ENCODE measurements at regions not wholly inside any gene's neighbourhood (a gene's known extent, or its start where the extent isn't known, plus 50 kb on each side); places are given as distances from the start of the nearest gene placed in this dataset.

DNA sequence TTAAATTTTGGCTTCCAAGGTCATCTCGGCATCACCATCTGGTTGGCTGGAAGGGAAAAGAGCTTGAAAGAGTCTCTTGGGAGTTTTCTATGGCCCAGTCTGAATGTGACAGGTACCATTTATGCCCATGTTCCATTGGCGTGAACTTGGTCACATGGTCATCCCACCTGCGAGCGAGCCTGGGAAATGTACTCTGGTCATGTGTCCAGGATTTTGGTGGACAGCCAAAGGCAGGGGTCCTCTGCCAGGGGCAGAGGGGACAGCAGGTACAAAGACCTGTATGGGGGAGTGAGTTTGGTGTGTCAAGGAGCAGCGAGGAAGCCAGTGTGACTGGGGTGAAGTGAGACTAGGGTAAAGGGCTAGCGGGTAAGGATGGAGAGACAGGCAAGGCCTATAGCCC, 112.6 kb downstream of the CDC5L start:
- no peaks in the 10 kb centered on the region for H3K36me3 ChIP-seq
- intact Hi-C loops (cut with DNase I), result no loop called here
- H3K4me1 ChIP-seq, result no peaks in the 10 kb centered on the region
- no peaks in the 10 kb centered on the region for H3K9me3 ChIP-seq
- H3K27ac ChIP-seq, result no peak overlapping the region
- H3K27me3 ChIP-seq, result no peaks in the 10 kb centered on the region
- TF ChIP-seq POLR2A (IDR thresholded peaks at IDR 0.05) (no peak), POLR2AphosphoS5 (IDR thresholded peaks at IDR 0.05; ENCODE audit: insufficient read depth in 1 of 2, low read depth in 1 of 2) (no peak)
- TF ChIP-seq, protein P1, sequence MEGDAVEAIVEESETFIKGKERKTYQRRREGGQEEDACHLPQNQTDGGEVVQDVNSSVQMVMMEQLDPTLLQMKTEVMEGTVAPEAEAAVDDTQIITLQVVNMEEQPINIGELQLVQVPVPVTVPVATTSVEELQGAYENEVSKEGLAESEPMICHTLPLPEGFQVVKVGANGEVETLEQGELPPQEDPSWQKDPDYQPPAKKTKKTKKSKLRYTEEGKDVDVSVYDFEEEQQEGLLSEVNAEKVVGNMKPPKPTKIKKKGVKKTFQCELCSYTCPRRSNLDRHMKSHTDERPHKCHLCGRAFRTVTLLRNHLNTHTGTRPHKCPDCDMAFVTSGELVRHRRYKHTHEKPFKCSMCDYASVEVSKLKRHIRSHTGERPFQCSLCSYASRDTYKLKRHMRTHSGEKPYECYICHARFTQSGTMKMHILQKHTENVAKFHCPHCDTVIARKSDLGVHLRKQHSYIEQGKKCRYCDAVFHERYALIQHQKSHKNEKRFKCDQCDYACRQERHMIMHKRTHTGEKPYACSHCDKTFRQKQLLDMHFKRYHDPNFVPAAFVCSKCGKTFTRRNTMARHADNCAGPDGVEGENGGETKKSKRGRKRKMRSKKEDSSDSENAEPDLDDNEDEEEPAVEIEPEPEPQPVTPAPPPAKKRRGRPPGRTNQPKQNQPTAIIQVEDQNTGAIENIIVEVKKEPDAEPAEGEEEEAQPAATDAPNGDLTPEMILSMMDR (IDR thresholded peaks at IDR 0.05), result no peak
- H3K4me3 ChIP-seq, result no peak overlapping the region
- peak; percentile 64 to 67 for DNase-seq (ENCODE audit: extremely low spot score in 2 of 2)

DNA sequence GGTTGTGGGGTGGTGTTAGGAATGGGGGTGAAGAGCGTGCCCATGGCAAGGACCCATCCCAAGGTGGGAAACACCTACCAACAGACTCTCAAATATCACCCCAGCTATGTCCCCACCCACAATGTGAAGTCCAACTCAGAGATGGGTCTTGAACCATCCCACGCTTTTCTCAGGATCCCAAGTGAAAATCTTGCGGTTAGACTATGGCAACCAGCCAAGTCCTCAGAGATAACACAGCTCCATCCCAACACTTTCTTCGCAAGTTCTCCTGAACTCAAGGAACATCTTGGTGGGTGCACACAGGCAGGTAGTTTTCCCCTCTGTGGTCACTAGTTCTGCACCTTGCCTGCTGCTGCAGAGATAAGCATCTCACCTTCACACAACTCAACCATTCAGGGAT, 116.0 kb downstream of the CDC5L start:
- TF ChIP-seq POLR2A (IDR thresholded peaks at IDR 0.05), result no peak
- TF ChIP-seq POLR2AphosphoS5 (IDR thresholded peaks at IDR 0.05; ENCODE audit: insufficient read depth in 1 of 2, low read depth in 1 of 2), result no peak
- TF ChIP-seq, protein P1 (IDR thresholded peaks at IDR 0.05), result no peak
- Histone ChIP-seq H3K27me3 (no peaks in the 10 kb centered on the region), H3K9me3 (no peaks in the 10 kb centered on the region), H3K27ac (no peak overlapping the region), H3K36me3 (no peaks in the 10 kb centered on the region), H3K4me3 (no peak overlapping the region), H3K4me1 (no peaks in the 10 kb centered on the region)
- intact Hi-C loops (cut with DNase I), result no loop called here
- peak in 1 of 2 donors; percentile 34 for DNase-seq (ENCODE audit: extremely low spot score in 2 of 2)

DNA sequence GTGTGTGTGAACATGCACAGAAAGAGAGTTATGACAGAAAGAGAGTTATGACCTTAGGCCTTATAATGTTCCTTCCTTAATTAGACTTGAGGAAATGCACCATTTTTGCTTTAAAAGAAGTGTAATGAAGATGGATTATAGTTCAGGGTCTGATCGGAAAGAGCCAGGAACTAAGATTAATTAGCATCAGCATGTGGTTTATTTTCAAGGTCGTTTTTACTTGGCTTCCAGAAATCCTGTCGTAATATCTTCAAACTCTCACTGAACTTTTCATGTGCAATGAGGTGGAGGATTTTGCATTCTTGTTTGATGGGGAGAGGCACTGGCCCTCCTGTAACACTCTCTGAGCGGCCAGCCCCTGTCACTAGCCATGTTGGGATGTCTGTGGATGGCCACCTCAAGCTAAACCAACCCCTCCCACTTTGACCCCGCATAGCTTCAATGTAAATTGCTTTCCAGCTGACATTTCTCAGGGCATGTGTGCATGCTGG, 116.8 kb downstream of the CDC5L start:
- peak in 1 of 2 donors; percentile 67 for DNase-seq (ENCODE audit: extremely low spot score in 2 of 2)
- Histone ChIP-seq H3K27me3 (no peaks in the 10 kb centered on the region), H3K36me3 (no peaks in the 10 kb centered on the region), H3K4me1 (no peaks in the 10 kb centered on the region), H3K27ac (no peak overlapping the region), H3K4me3 (no peak overlapping the region), H3K9me3 (no peaks in the 10 kb centered on the region)
- TF ChIP-seq POLR2AphosphoS5 (IDR thresholded peaks at IDR 0.05; ENCODE audit: insufficient read depth in 1 of 2, low read depth in 1 of 2) (no peak), POLR2A (IDR thresholded peaks at IDR 0.05) (no peak)
- TF ChIP-seq, protein P1 (IDR thresholded peaks at IDR 0.05), result no peak
- intact Hi-C loops (cut with DNase I), result no loop called here

- H3K9me3 ChIP-seq, result no peaks in the 10 kb centered on the region
- no peak overlapping the region for H3K4me3 ChIP-seq
- DNase-seq (ENCODE audit: extremely low spot score in 2 of 2), result peak; percentile 69 to 72
- H3K4me1 ChIP-seq, result no peaks in the 10 kb centered on the region
- no peak overlapping the region for H3K27ac ChIP-seq
- intact Hi-C loops (cut with DNase I), result no loop called here
- TF ChIP-seq, protein P1 (IDR thresholded peaks at IDR 0.05), result no peak
- TF ChIP-seq POLR2AphosphoS5 (IDR thresholded peaks at IDR 0.05; ENCODE audit: insufficient read depth in 1 of 2, low read depth in 1 of 2), result no peak
- TF ChIP-seq POLR2A (IDR thresholded peaks at IDR 0.05), result no peak
- no peaks in the 10 kb centered on the region for H3K36me3 ChIP-seq
- no peaks in the 10 kb centered on the region for H3K27me3 ChIP-seq
Measured at GRCh38 chr6:44505751-44506150, 118.2 kb downstream of the CDC5L start.

- Histone ChIP-seq H3K27ac (no peak overlapping the region), H3K36me3 (no peaks in the 10 kb centered on the region), H3K4me1 (no peaks in the 10 kb centered on the region), H3K27me3 (no peaks in the 10 kb centered on the region), H3K9me3 (no peaks in the 10 kb centered on the region), H3K4me3 (no peak overlapping the region)
- intact Hi-C loops (cut with DNase I), result no loop called here
- DNase-seq (ENCODE audit: extremely low spot score in 2 of 2), result no peak
- TF ChIP-seq POLR2AphosphoS5 (IDR thresholded peaks at IDR 0.05; ENCODE audit: insufficient read depth in 1 of 2, low read depth in 1 of 2) (no peak), POLR2A (IDR thresholded peaks at IDR 0.05) (no peak)
- TF ChIP-seq, protein P1 (IDR thresholded peaks at IDR 0.05), result no peak
Measured at GRCh38 chr6:44507014-44507413, 119.5 kb downstream of the CDC5L start.

All from vagina (tissue), 2 donors.